IMR-90 (cell line): ENCODE measurements at regions not wholly inside any gene's neighbourhood (a gene's known extent, or its start where the extent isn't known, plus 50 kb on each side); places are given as distances from the start of the nearest gene placed in this dataset.

Experiments used
- ATAC-seq: fragments of 200-7000 bp; cut with Tn5 transposase; 2 replicates; pipeline ENCODE4 v1.9.1; 2020; ENCODE audit warnings: low read depth, mild to moderate bottlenecking, moderate library complexity
- BruUV-seq: library from RNA; stranded (reverse); fragments of 400-500 nt; replicated peaks from 2 replicates; lab custom pipeline; 2021; lab: Mats Ljungman, UMichigan
- CTCF ChIA-PET: fragments of 300-600 bp; formaldehyde crosslinking; extraction: SDS; loops from one replicate; lab custom pipeline; 2021; ENCODE audit warnings: antibody characterized with exemption; lab: Yijun Ruan, JAX
- POLR2A ChIA-PET: fragments of 300-600 bp; sonication (Branson Sonifier 250); formaldehyde crosslinking; loops from one replicate; lab custom pipeline; 2022; ENCODE audit warnings: antibody characterized with exemption; ENCODE audit not compliant: unreplicated experiment; lab: Charles Lee
- DNase-seq: peaks from one replicate; pipeline ENCODE4 v3.0.0; 2013
- H2AFZ ChIP-seq: replicated peaks from 2 replicates; pipeline ENCODE3; 2013; ENCODE audit warnings: low read length, mild to moderate bottlenecking; ENCODE audit not compliant: poor library complexity
- H2AK5ac ChIP-seq: 2 replicates; pipeline ENCODE4 v1.6.1; 2013; ENCODE audit warnings: low read depth, low read length, inconsistent platforms
- H2AK9ac ChIP-seq: replicated peaks from 2 replicates; pipeline ENCODE3; 2013; ENCODE audit warnings: mild to moderate bottlenecking, low read depth, low read length, moderate library complexity; ENCODE audit not compliant: poor library complexity
- H2BK120ac ChIP-seq: 2 replicates; pipeline ENCODE4 v1.6.1; 2013; ENCODE audit warnings: low read depth, low read length, inconsistent platforms
- H2BK15ac ChIP-seq: 3 replicates; pipeline ENCODE4 v1.6.1; 2013; ENCODE audit warnings: low read depth, low read length, inconsistent platforms
- H2BK20ac ChIP-seq: 2 replicates; pipeline ENCODE4 v1.6.1; 2013; ENCODE audit warnings: low read depth, mild to moderate bottlenecking, inconsistent platforms, low read length, moderate library complexity
- H2BK5ac ChIP-seq: 2 replicates; pipeline ENCODE4 v1.6.1; 2013; ENCODE audit warnings: mild to moderate bottlenecking, low read depth, low read length, inconsistent platforms; ENCODE audit not compliant: poor library complexity, severe bottlenecking
- H3K14ac ChIP-seq: replicated peaks from 2 replicates; pipeline ENCODE4 v1.6.1; 2013; ENCODE audit warnings: low read depth, low read length, inconsistent platforms
- H3K18ac ChIP-seq: 2 replicates; pipeline ENCODE4 v1.6.1; 2013; ENCODE audit warnings: low read depth, low read length, control low read depth
- H3K23ac ChIP-seq: 2 replicates; pipeline ENCODE4 v1.6.1; 2013; ENCODE audit warnings: low read depth, low read length, inconsistent platforms
- H3K27ac ChIP-seq: 2 replicates; pipeline ENCODE4 v1.5.1; 2013; ENCODE audit warnings: mild to moderate bottlenecking, control low read depth, low read length; ENCODE audit not compliant: insufficient read depth
- H3K27me3 ChIP-seq: 2 replicates; pipeline ENCODE4 v1.6.1; 2013; ENCODE audit warnings: low read length; ENCODE audit not compliant: control insufficient read depth, insufficient read depth
- H3K36me3 ChIP-seq: 2 replicates; pipeline ENCODE4 v1.6.1; 2013; ENCODE audit warnings: low read length, mixed read lengths; ENCODE audit not compliant: control insufficient read depth, insufficient read depth
- H3K4ac ChIP-seq: 2 replicates; pipeline ENCODE4 v1.6.1; 2013; ENCODE audit warnings: low read depth, low read length, inconsistent platforms
- H3K4me1 ChIP-seq: 2 replicates; pipeline ENCODE4 v1.6.1; 2013; ENCODE audit warnings: low read length, mixed read lengths; ENCODE audit not compliant: control insufficient read depth, insufficient read depth
- H3K4me2 ChIP-seq: 2 replicates; pipeline ENCODE4 v1.6.1; 2013; ENCODE audit warnings: low read depth, mild to moderate bottlenecking, control low read depth, low read length, moderate library complexity
- H3K4me3 ChIP-seq: 2 replicates; pipeline ENCODE4 v1.5.1; 2013; ENCODE audit warnings: low read depth, mild to moderate bottlenecking, control low read depth, low read length, moderate library complexity; ENCODE audit not compliant: insufficient read depth
- H3K56ac ChIP-seq: 2 replicates; pipeline ENCODE4 v1.6.1; 2013; ENCODE audit warnings: low read length, inconsistent platforms; ENCODE audit not compliant: insufficient read depth; ENCODE audit errors: extremely low read depth
- H3K79me1 ChIP-seq, 2 experiments: 2 replicates each; pipeline ENCODE4 v1.6.1; 2013; ENCODE audit warnings: low read length in 2 of 2, inconsistent platforms in 1 of 2, low read depth in 1 of 2
- H3K9ac ChIP-seq: 2 replicates; pipeline ENCODE4 v1.6.1; 2013; ENCODE audit warnings: low read depth, low read length, control low read depth
- H3K9me1 ChIP-seq: 2 replicates; pipeline ENCODE4 v1.6.1; 2013; ENCODE audit warnings: low read length, inconsistent platforms; ENCODE audit not compliant: insufficient read depth
- H3K9me3 ChIP-seq: 2 replicates; pipeline ENCODE4 v1.6.1; 2013; ENCODE audit warnings: low read length; ENCODE audit not compliant: control insufficient read depth, insufficient read depth
- H4K20me1 ChIP-seq: 2 replicates; pipeline ENCODE4 v1.6.1; 2013; ENCODE audit warnings: low read length, inconsistent platforms; ENCODE audit not compliant: insufficient read depth
- H4K5ac ChIP-seq: 2 replicates; pipeline ENCODE4 v1.6.1; 2013; ENCODE audit warnings: mild to moderate bottlenecking, low read depth, low read length, control low read depth
- H4K8ac ChIP-seq, 2 experiments: 2 replicates each; pipeline ENCODE4 v1.6.1; 2013; ENCODE audit warnings: low read depth in 2 of 2, low read length in 2 of 2, control low read depth in 1 of 2, inconsistent platforms in 1 of 2
- H4K91ac ChIP-seq: 2 replicates; pipeline ENCODE4 v1.6.1; 2013; ENCODE audit warnings: low read depth, low read length, inconsistent platforms; ENCODE audit not compliant: insufficient read depth
- BHLHE40 ChIP-seq: fragments of 150-350 bp; IDR thresholded peaks from 2 replicates; pipeline ENCODE4 v1.6.1; 2016; ENCODE audit warnings: mild to moderate bottlenecking, low read depth, low read length
- CEBPB ChIP-seq: IDR thresholded peaks from 2 replicates; pipeline ENCODE4 v1.6.1; 2012; ENCODE audit warnings: low read depth, low read length, improper control_type of control experiment
- CHD1 ChIP-seq: IDR thresholded peaks from 2 replicates; pipeline ENCODE4 v1.6.1; 2012; ENCODE audit warnings: low read depth, low read length, improper control_type of control experiment
- CTCF ChIP-seq: conservative IDR thresholded peaks from 2 replicates; pipeline ENCODE4 v1.5.1; 2012; ENCODE audit warnings: mild to moderate bottlenecking, low read depth, low read length, improper control_type of control experiment
- ELK1 ChIP-seq: fragments of 150-350 bp; IDR thresholded peaks from 2 replicates; pipeline ENCODE4 v1.6.1; 2016; ENCODE audit warnings: low read depth, mild to moderate bottlenecking, low read length, moderate library complexity, borderline replicate concordance
- FOS ChIP-seq: fragments of 150-350 bp; IDR thresholded peaks from 2 replicates; pipeline ENCODE4 v1.6.1; 2016; ENCODE audit warnings: low read depth, low read length
- MAFK ChIP-seq: IDR thresholded peaks from 2 replicates; pipeline ENCODE4 v1.6.1; 2012; ENCODE audit warnings: low read depth, low read length, improper control_type of control experiment
- MAZ ChIP-seq: IDR thresholded peaks from 2 replicates; pipeline ENCODE4 v1.6.1; 2012; ENCODE audit warnings: low read depth, mild to moderate bottlenecking, low read length, improper control_type of control experiment, moderate library complexity, borderline replicate concordance
- MXI1 ChIP-seq: IDR thresholded peaks from 2 replicates; pipeline ENCODE4 v1.6.1; 2012; ENCODE audit warnings: low read depth, mild to moderate bottlenecking, low read length, moderate library complexity, borderline replicate concordance
- NFE2L2 ChIP-seq: fragments of 150-350 bp; IDR thresholded peaks from 2 replicates; pipeline ENCODE4 v1.6.1; 2016; ENCODE audit warnings: low read depth, mild to moderate bottlenecking, low read length
- POLR2A ChIP-seq: IDR thresholded peaks from 2 replicates; pipeline ENCODE4 v1.6.1; 2012; ENCODE audit warnings: mild to moderate bottlenecking, low read depth, low read length
- RAD21 ChIP-seq: IDR thresholded peaks from 2 replicates; pipeline ENCODE4 v1.6.1; 2012; ENCODE audit warnings: low read length, improper control_type of control experiment
- RCOR1 ChIP-seq: IDR thresholded peaks from 2 replicates; pipeline ENCODE4 v1.6.1; 2012; ENCODE audit warnings: mild to moderate bottlenecking, low read length, improper control_type of control experiment; ENCODE audit not compliant: insufficient replicate concordance
- RFX5 ChIP-seq: IDR thresholded peaks from 2 replicates; pipeline ENCODE4 v1.8.0; 2012; ENCODE audit warnings: low read depth, mild to moderate bottlenecking, low read length, moderate library complexity
- SMC3 ChIP-seq: fragments of 150-350 bp; IDR thresholded peaks from 2 replicates; pipeline ENCODE4 v1.6.1; 2016; ENCODE audit warnings: low read depth, mild to moderate bottlenecking, antibody characterized with exemption, low read length, moderate library complexity
- USF2 ChIP-seq: fragments of 150-350 bp; IDR thresholded peaks from 2 replicates; pipeline ENCODE4 v1.6.1; 2017; ENCODE audit warnings: mild to moderate bottlenecking, antibody characterized with exemption, low read length, low read depth
- WGBS, 2 experiments: methylation state at CpG; one replicate each; pipeline versions ENCODE4 v1.1.5 to v1.1.7; 2013; ENCODE audit warnings: missing lambda C conversion rate in 2 of 2; ENCODE audit not compliant: insufficient read length in 1 of 2; ENCODE audit errors: extremely low coverage in 2 of 2; 5-methylcytosine and 5-hydroxymethylcytosine counted together
- dilution Hi-C: fragments of 300-500 bp; cut with HindIII; formaldehyde crosslinking; loops from one replicate; pipeline ENCODE4 v1.14.3; 2018; ENCODE audit warnings: low sequenced_read_pairs; ENCODE audit not compliant: unreplicated experiment
- in situ Hi-C: fragments of 300-500 bp; cut with MboI; formaldehyde crosslinking; loops from 3 replicates; pipeline ENCODE4 v1.14.3; 2019; ENCODE audit warnings: low sequenced_read_pairs, inconsistent platforms, mixed read lengths
- intact Hi-C: fragments of 100-400 bp; cut with micrococcal nuclease; formaldehyde crosslinking; loops from 2 replicates; pipeline ENCODE4 v1.10.0; 2022

GRCh38 chr6:214428-214827, 77.9 kb upstream of the DUSP22 start:
- Histone ChIP-seq H2AK5ac (no peak overlapping the region), H4K91ac (no peak overlapping the region), H2BK15ac (no peak overlapping the region), H3K4me2 (no peak overlapping the region), H3K79me1 (no peaks in the 10 kb centered on the region), H3K9ac (no peak overlapping the region), H3K4me1 (no peaks in the 10 kb centered on the region), H3K18ac (no peak overlapping the region), H2BK5ac (no peak overlapping the region), H3K27me3 (peaks cover 21% of the 10 kb centered on the region; the same call in 1 of the 2 replicates), H3K27ac (no peak overlapping the region), H3K9me1 (no peaks in the 10 kb centered on the region), H3K14ac (no peak overlapping the region), H3K56ac (no peak overlapping the region), H2BK20ac (no peak overlapping the region), H4K20me1 (no peaks in the 10 kb centered on the region), H4K8ac (no peak overlapping the region), H3K23ac (no peak overlapping the region), H2BK120ac (no peak overlapping the region), H3K36me3 (no peaks in the 10 kb centered on the region), H3K4me3 (no peak overlapping the region), H3K4ac (no peak overlapping the region), H2AK9ac (no peak overlapping the region), H3K9me3 (peaks cover 2% of the 10 kb centered on the region; the same call in 1 of the 2 replicates), H2AFZ (no peak overlapping the region), H4K5ac (no peak overlapping the region)
- WGBS, 2 experiments: 100% methylated on average over 1 of the region's 5 CpGs; no CpG with 5 or more reads in 1 of the 2 experiments
- in situ Hi-C loops: no loop called here
- POLR2A ChIA-PET: no interaction called here
- intact Hi-C loops: no loop called here
- TF ChIP-seq RCOR1 (no peak), USF2 (no peak), NFE2L2 (no peak), ELK1 (no peak), BHLHE40 (no peak), RFX5 (no peak), MAZ (no peak), SMC3 (no peak), RAD21 (no peak), FOS (no peak), POLR2A (no peak), MXI1 (no peak), MAFK (no peak), CTCF (no peak), CEBPB (no peak), CHD1 (no peak)
- ATAC-seq (no peak), DNase-seq (no peak)
- dilution Hi-C loops: no loop called here
- no TSS peak for BruUV-seq
- CTCF ChIA-PET: no interaction called here
